ENCODE measurements at regions not wholly inside any gene's neighbourhood (a gene's known extent, or its start where the extent isn't known, plus 50 kb on each side); places are given as distances from the start of the nearest gene placed in this dataset.

DNA sequence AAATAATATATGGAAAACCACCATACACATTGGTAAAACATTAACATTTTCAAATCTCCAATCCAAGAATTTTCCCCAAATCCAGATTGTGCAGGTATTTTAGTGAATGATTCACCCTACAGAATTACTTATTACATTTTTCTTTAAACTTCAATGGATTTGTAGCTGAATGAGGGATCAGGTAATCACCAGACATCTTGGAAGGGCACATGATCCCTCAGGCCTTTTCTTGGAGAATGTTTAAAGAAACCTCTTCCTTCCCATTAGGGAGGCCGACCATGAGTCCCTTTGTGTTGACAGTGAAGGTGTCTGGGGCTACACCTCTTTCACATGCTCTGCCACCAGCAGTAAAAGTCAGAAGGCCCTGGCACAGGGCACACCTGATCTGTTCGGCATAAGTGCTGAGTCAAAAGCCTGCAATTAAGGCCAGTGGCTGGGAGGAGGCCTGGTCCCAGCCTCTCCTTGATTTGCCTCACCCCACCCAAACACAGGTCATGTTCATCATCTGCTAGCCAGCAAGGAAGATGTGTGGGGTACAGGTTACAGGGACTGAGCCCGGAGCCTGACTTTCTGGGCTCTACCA is 207.7 kb downstream of the SNX10 start:
- ATAC-seq (no peak), DNase-seq (ENCODE audit: low read depth, low spot score) (no peak)
- BruUV-seq (replicated peaks), result no TSS peak
- Histone ChIP-seq H3K9me2 (ENCODE audit: insufficient read depth) (no peaks in the 10 kb centered on the region), H3K9ac (ENCODE audit: low read length) (no peak overlapping the region), H3K36me3 (ENCODE audit: control insufficient read depth in 1 of 2, insufficient read depth in 2 of 2, low read length in 2 of 2) (no peaks in the 10 kb centered on the region), H3K9me3 (ENCODE audit: control insufficient read depth in 1 of 2, insufficient read depth in 1 of 2, low read depth in 1 of 2, low read length in 2 of 2) (no peaks in the 10 kb centered on the region), H3K27me3 (ENCODE audit: insufficient read depth, low read length) (no peaks in the 10 kb centered on the region), H3K4me2 (ENCODE audit: low read length) (no peak overlapping the region), H3K4me1 (ENCODE audit: control insufficient read depth in 1 of 2, insufficient read depth in 2 of 2, low read length in 2 of 2) (no peaks in the 10 kb centered on the region), H2AFZ (ENCODE audit: low read depth, low read length, poor library complexity, severe bottlenecking) (no peak overlapping the region), H3K4me3 (replicated peaks in 1 of 2; ENCODE audit: low read depth in 1 of 2, low read length in 2 of 2) (no peak overlapping the region), H3K79me2 (ENCODE audit: insufficient read depth, low read length) (no peaks in the 10 kb centered on the region), H3K27ac (ENCODE audit: low read depth, low read length) (no peak overlapping the region), H4K20me1 (ENCODE audit: insufficient read depth) (no peaks in the 10 kb centered on the region)
- CTCF ChIA-PET, result interaction anchor here (1.0 kb wide), 1 partner anchor 131 kb away, joined by 3 read pairs; no protein-coding TSS in a partner anchor
- POLR2A ChIA-PET, result interaction anchor here (0.8 kb wide), 1 partner anchor 121 kb away, joined by 3 read pairs; no protein-coding TSS in a partner anchor
- TF ChIP-seq ZNF274 (IDR thresholded peaks at IDR 0.05; ENCODE audit: low read depth, low read length) (no peak), POLR2AphosphoS5 (IDR thresholded peaks at IDR 0.05; ENCODE audit: low read depth, low read length) (no peak)
- TF ChIP-seq, protein P1, sequence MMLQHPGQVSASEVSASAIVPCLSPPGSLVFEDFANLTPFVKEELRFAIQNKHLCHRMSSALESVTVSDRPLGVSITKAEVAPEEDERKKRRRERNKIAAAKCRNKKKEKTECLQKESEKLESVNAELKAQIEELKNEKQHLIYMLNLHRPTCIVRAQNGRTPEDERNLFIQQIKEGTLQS (IDR thresholded peaks at IDR 0.05), result no peak
- TF ChIP-seq, protein P2, sequence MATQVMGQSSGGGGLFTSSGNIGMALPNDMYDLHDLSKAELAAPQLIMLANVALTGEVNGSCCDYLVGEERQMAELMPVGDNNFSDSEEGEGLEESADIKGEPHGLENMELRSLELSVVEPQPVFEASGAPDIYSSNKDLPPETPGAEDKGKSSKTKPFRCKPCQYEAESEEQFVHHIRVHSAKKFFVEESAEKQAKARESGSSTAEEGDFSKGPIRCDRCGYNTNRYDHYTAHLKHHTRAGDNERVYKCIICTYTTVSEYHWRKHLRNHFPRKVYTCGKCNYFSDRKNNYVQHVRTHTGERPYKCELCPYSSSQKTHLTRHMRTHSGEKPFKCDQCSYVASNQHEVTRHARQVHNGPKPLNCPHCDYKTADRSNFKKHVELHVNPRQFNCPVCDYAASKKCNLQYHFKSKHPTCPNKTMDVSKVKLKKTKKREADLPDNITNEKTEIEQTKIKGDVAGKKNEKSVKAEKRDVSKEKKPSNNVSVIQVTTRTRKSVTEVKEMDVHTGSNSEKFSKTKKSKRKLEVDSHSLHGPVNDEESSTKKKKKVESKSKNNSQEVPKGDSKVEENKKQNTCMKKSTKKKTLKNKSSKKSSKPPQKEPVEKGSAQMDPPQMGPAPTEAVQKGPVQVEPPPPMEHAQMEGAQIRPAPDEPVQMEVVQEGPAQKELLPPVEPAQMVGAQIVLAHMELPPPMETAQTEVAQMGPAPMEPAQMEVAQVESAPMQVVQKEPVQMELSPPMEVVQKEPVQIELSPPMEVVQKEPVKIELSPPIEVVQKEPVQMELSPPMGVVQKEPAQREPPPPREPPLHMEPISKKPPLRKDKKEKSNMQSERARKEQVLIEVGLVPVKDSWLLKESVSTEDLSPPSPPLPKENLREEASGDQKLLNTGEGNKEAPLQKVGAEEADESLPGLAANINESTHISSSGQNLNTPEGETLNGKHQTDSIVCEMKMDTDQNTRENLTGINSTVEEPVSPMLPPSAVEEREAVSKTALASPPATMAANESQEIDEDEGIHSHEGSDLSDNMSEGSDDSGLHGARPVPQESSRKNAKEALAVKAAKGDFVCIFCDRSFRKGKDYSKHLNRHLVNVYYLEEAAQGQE (IDR thresholded peaks at IDR 0.05; ENCODE audit: low read depth), result no peak
- intact Hi-C loops (cut with micrococcal nuclease), result no loop called here
- RAD21 ChIA-PET (ENCODE audit: low non-redundant PET in 1 of 2, low total read pairs in 2 of 2, uncharacterized antibody in 2 of 2, unreplicated experiment in 2 of 2), result no interaction called here
